ENCODE measurements at regions not wholly inside any gene's neighbourhood (a gene's known extent, or its start where the extent isn't known, plus 50 kb on each side); places are given as distances from the start of the nearest gene placed in this dataset.
"Not testable (repeated sequence)": the region's sequence is repeated elsewhere in the genome, so short reads cannot be mapped to it uniquely, and the experiment has no call there.

GRCh38 chr2:66243809-66244208, 191.1 kb upstream of the MEIS1 start:
- TF ChIP-seq POLR2A, CTCF (IDR thresholded peaks at IDR 0.05): not testable (repeated sequence)

Measured in gastroesophageal sphincter (tissue), 3 donors.